Upper lobe of right lung (tissue), 1 donor: ENCODE measurements at regions not wholly inside any gene's neighbourhood (a gene's known extent, or its start where the extent isn't known, plus 50 kb on each side); places are given as distances from the start of the nearest gene placed in this dataset.
"Not testable (repeated sequence)": the region's sequence is repeated elsewhere in the genome, so short reads cannot be mapped to it uniquely, and the experiment has no call there.

Experiments
- ATAC-seq: fragments of 200-7000 bp; cut with Tn5 transposase; one replicate; pipeline ENCODE4 v1.9.1; 2020; ENCODE audit warnings: mild to moderate bottlenecking, moderate library complexity
- DNase-seq: peaks from one replicate; pipeline ENCODE4 v3.0.0-alpha.2; 2020
- H3K27ac ChIP-seq: fragments of 200-600 bp; one replicate; pipeline ENCODE4 v1.8.0; 2022
- H3K27me3 ChIP-seq: fragments of 200-600 bp; one replicate; pipeline ENCODE4 v1.8.0; 2022; ENCODE audit warnings: mild to moderate bottlenecking
- H3K36me3 ChIP-seq: fragments of 200-600 bp; one replicate; pipeline ENCODE4 v1.8.0; 2022
- H3K4me1 ChIP-seq: fragments of 200-600 bp; one replicate; pipeline ENCODE4 v1.8.0; 2022
- H3K4me3 ChIP-seq: fragments of 200-600 bp; one replicate; pipeline ENCODE4 v1.8.0; 2022; ENCODE audit warnings: mild to moderate bottlenecking
- H3K9me3 ChIP-seq: fragments of 200-600 bp; one replicate; pipeline ENCODE4 v1.8.0; 2022
- intact Hi-C: fragments of 100-400 bp; cut with DNase I; formaldehyde crosslinking; loops from one replicate; pipeline ENCODE4 v1.11.0; 2022
- TF ChIP-seq, protein P1 (sequence below): fragments of 200-600 bp; IDR thresholded peaks from one replicate; pipeline ENCODE4 v1.8.0; 2022; ENCODE audit warnings: antibody characterized with exemption
- donor health status: DM: no; HTN: yes; CAD: no; lungs with severe emphysema.

GRCh38 chr7:136470179-136470578, 398.3 kb upstream of the CHRM2 start:
- H3K9me3 ChIP-seq: peaks cover 8% of the 10 kb centered on the region
- no peak overlapping the region for H3K27ac ChIP-seq
- no peak for DNase-seq
- H3K4me1 ChIP-seq: no peaks in the 10 kb centered on the region
- no peaks in the 10 kb centered on the region for H3K36me3 ChIP-seq
- TF ChIP-seq, protein P1, sequence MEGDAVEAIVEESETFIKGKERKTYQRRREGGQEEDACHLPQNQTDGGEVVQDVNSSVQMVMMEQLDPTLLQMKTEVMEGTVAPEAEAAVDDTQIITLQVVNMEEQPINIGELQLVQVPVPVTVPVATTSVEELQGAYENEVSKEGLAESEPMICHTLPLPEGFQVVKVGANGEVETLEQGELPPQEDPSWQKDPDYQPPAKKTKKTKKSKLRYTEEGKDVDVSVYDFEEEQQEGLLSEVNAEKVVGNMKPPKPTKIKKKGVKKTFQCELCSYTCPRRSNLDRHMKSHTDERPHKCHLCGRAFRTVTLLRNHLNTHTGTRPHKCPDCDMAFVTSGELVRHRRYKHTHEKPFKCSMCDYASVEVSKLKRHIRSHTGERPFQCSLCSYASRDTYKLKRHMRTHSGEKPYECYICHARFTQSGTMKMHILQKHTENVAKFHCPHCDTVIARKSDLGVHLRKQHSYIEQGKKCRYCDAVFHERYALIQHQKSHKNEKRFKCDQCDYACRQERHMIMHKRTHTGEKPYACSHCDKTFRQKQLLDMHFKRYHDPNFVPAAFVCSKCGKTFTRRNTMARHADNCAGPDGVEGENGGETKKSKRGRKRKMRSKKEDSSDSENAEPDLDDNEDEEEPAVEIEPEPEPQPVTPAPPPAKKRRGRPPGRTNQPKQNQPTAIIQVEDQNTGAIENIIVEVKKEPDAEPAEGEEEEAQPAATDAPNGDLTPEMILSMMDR: no peak
- no peak overlapping the region for H3K4me3 ChIP-seq
- intact Hi-C loops: no loop called here
- no peaks in the 10 kb centered on the region for H3K27me3 ChIP-seq
- ATAC-seq: no peak

GRCh38 chr7:136452949-136453348, 415.5 kb upstream of the CHRM2 start:
- Histone ChIP-seq H3K4me1 (no peaks in the 10 kb centered on the region), H3K27me3 (no peaks in the 10 kb centered on the region), H3K9me3 (no peaks in the 10 kb centered on the region), H3K4me3 (no peak overlapping the region), H3K36me3 (no peaks in the 10 kb centered on the region), H3K27ac (no peak overlapping the region)
- intact Hi-C loops: no loop called here
- DNase-seq (no peak), ATAC-seq (no peak)
- TF ChIP-seq, protein P1: no peak

DNA sequence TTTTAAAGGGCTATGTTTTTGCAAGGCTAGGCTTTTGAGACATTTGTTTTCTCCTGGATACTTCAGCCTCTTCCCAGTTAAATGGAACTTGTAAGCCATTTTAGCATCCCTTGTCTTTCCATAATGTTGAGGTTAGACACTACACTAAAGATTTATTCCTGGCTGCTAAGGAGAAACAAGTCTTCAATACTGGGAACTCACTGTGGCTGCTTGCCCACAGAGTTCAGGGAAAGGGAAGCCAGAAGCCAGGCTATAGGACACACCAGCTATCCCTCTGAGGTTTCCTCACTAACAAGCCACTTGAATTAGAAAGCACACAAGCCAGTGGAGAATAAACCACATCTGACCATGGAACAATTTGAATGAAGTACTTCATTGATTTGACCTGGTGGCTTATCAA, 421.7 kb upstream of the CHRM2 start:
- Histone ChIP-seq H3K36me3 (no peaks in the 10 kb centered on the region), H3K9me3 (no peaks in the 10 kb centered on the region), H3K27me3 (no peaks in the 10 kb centered on the region), H3K4me1 (no peaks in the 10 kb centered on the region), H3K4me3 (no peak overlapping the region), H3K27ac (no peak overlapping the region)
- ATAC-seq: no peak
- no peak for DNase-seq
- intact Hi-C loops: no loop called here
- TF ChIP-seq, protein P1: no peak

- Histone ChIP-seq H3K27me3 (no peaks in the 10 kb centered on the region), H3K4me3 (no peak overlapping the region), H3K36me3 (no peaks in the 10 kb centered on the region), H3K27ac (no peak overlapping the region), H3K9me3 (no peaks in the 10 kb centered on the region), H3K4me1 (no peaks in the 10 kb centered on the region)
- no peak for ATAC-seq
- TF ChIP-seq, protein P1: no peak
- intact Hi-C loops: no loop called here
- no peak for DNase-seq
These were observed 426.6 kb upstream of the CHRM2 start for GRCh38 chr7:136441835-136442234.

DNA sequence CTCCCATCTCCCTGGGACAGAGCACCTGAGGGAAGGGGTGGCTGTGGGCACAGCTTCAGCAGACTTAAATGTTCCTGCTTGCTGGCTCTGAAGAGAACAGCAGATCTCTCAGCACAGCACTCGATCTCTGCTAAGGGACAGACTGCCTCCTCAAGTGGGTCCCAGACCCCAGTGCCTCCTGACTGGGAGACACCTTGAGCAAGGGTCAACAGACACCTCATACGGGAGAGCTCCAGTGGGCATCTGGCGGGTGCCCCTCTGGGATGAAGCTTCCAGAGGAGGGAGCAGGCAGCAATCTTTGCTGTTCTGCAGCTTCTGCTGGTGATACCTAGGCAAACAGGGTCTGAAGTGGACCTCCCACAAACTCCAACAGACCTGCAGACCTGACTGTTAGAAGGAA, 436.7 kb upstream of the CHRM2 start:
- H3K27me3 ChIP-seq, intact Hi-C loops, DNase-seq, H3K4me3 ChIP-seq, H3K9me3 ChIP-seq, ATAC-seq, H3K4me1 ChIP-seq, H3K27ac ChIP-seq, H3K36me3 ChIP-seq: not testable (repeated sequence)

DNA sequence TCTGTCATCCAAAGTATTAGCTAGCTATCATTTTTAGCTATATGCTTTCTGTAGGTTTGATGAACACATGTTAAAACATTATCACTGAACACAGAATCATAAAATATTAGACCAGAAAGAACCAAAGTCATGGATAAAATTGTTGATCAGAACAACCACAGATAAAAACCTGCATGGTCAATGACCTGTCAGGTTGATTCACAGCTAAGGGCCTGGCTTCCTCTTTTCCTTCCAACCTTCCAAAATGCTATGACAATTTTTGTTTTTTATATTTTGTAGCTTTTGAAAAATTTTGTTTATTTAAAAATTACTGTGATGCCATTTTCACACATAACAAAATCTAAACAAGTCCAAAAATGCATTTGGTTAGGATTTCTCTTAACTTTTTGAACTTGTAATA, 444.4 kb upstream of the CHRM2 start:
- DNase-seq (no peak), ATAC-seq (no peak)
- Histone ChIP-seq H3K36me3 (no peaks in the 10 kb centered on the region), H3K9me3 (no peaks in the 10 kb centered on the region), H3K27ac (no peak overlapping the region), H3K4me1 (no peaks in the 10 kb centered on the region), H3K27me3 (no peaks in the 10 kb centered on the region), H3K4me3 (no peak overlapping the region)
- TF ChIP-seq, protein P1: no peak
- intact Hi-C loops: no loop called here

GRCh38 chr7:136419740-136420139, 442.6 kb upstream of the MTPN start:
- DNase-seq, H3K27me3 ChIP-seq: not testable (repeated sequence)

More at GRCh38 chr7:136419740-136420139, 442.6 kb upstream of the MTPN start:
- H3K4me3 ChIP-seq, H3K9me3 ChIP-seq, ATAC-seq, intact Hi-C loops, H3K27ac ChIP-seq, H3K36me3 ChIP-seq, H3K4me1 ChIP-seq: not testable (repeated sequence)
